ENCODE measurements at regions not wholly inside any gene's neighbourhood (a gene's known extent, or its start where the extent isn't known, plus 50 kb on each side); places are given as distances from the start of the nearest gene placed in this dataset.

- Mint-ChIP-seq H3K27ac (no peak overlapping the region), H3K4me3 (no peak overlapping the region), H3K9me3 (peaks cover 11% of the 10 kb centered on the region), H3K27me3 (no peaks in the 10 kb centered on the region), H3K4me1 (no peaks in the 10 kb centered on the region), H3K36me3 (ENCODE audit: low read depth) (no peaks in the 10 kb centered on the region)
- ChIA-PET CTCF (no interaction called here), POLR2A (no interaction called here)
- DNase-seq (no peak), ATAC-seq (ENCODE audit: low read depth) (no peak)
- intact Hi-C loops (cut with micrococcal nuclease): no loop called here
- no peak for TF ChIP-seq CTCF (IDR thresholded peaks at IDR 0.05)
Observed at GRCh38 chr3:110670407-110670806, 401.2 kb upstream of the NECTIN3 start.

- no peak overlapping the region for H3K27ac Mint-ChIP-seq
- no peak for ATAC-seq (ENCODE audit: low read depth)
- H3K36me3 Mint-ChIP-seq (ENCODE audit: low read depth): no peaks in the 10 kb centered on the region
- intact Hi-C loops (cut with micrococcal nuclease): no loop called here
- no peak overlapping the region for H3K4me3 Mint-ChIP-seq
- H3K4me1 Mint-ChIP-seq: no peaks in the 10 kb centered on the region
- no peak for DNase-seq
- CTCF ChIA-PET: no interaction called here
- POLR2A ChIA-PET: no interaction called here
- TF ChIP-seq CTCF (IDR thresholded peaks at IDR 0.05): no peak
- peaks cover 7% of the 10 kb centered on the region for H3K9me3 Mint-ChIP-seq
- H3K27me3 Mint-ChIP-seq: no peaks in the 10 kb centered on the region
Observed at GRCh38 chr3:110677506-110677905, 394.1 kb upstream of the NECTIN3 start.

GRCh38 chr3:110679285-110679684 lies 392.3 kb upstream of the NECTIN3 start:
- DNase-seq: no peak
- ChIA-PET CTCF (no interaction called here), POLR2A (no interaction called here)
- H3K9me3 Mint-ChIP-seq: peaks cover 7% of the 10 kb centered on the region
- no peaks in the 10 kb centered on the region for H3K27me3 Mint-ChIP-seq
- no peaks in the 10 kb centered on the region for H3K36me3 Mint-ChIP-seq (ENCODE audit: low read depth)
- no peak overlapping the region for H3K4me3 Mint-ChIP-seq
- TF ChIP-seq CTCF (IDR thresholded peaks at IDR 0.05): no peak
- ATAC-seq (ENCODE audit: low read depth): no peak
- H3K4me1 Mint-ChIP-seq: no peaks in the 10 kb centered on the region
- no peak overlapping the region for H3K27ac Mint-ChIP-seq
- intact Hi-C loops (cut with micrococcal nuclease): no loop called here

GRCh38 chr3:110680450-110680849 lies 391.2 kb upstream of the NECTIN3 start:
- no peak overlapping the region for H3K4me3 Mint-ChIP-seq
- DNase-seq (no peak), ATAC-seq (ENCODE audit: low read depth) (no peak)
- intact Hi-C loops (cut with micrococcal nuclease): no loop called here
- POLR2A ChIA-PET: no interaction called here
- peaks cover 3% of the 10 kb centered on the region for H3K9me3 Mint-ChIP-seq
- TF ChIP-seq CTCF (IDR thresholded peaks at IDR 0.05): no peak
- H3K27ac Mint-ChIP-seq: no peak overlapping the region
- H3K27me3 Mint-ChIP-seq: no peaks in the 10 kb centered on the region
- CTCF ChIA-PET: no interaction called here
- no peaks in the 10 kb centered on the region for H3K36me3 Mint-ChIP-seq (ENCODE audit: low read depth)
- H3K4me1 Mint-ChIP-seq: no peaks in the 10 kb centered on the region

- intact Hi-C loops (cut with micrococcal nuclease): no loop called here
- Mint-ChIP-seq H3K9me3 (no peaks in the 10 kb centered on the region), H3K4me3 (no peak overlapping the region), H3K36me3 (ENCODE audit: low read depth) (no peaks in the 10 kb centered on the region), H3K4me1 (no peaks in the 10 kb centered on the region), H3K27me3 (no peaks in the 10 kb centered on the region), H3K27ac (no peak overlapping the region)
- ChIA-PET POLR2A (no interaction called here), CTCF (no interaction called here)
- no peak for ATAC-seq (ENCODE audit: low read depth)
- DNase-seq: no peak
- TF ChIP-seq CTCF (IDR thresholded peaks at IDR 0.05): no peak
Observed at GRCh38 chr3:110684466-110684865, 387.1 kb upstream of the NECTIN3 start.

Measured in activated B cell treated with CpG ODN at 0.5 μM for 24 hours (primary cell).